Caco-2 (cell line): ENCODE measurements at regions not wholly inside any gene's neighbourhood (a gene's known extent, or its start where the extent isn't known, plus 50 kb on each side); places are given as distances from the start of the nearest gene placed in this dataset.

ENCODE experiments used
- BruUV-seq: library from RNA; stranded (reverse); fragments of 400-500 nt; replicated peaks from 2 replicates; lab custom pipeline; 2021; lab: Mats Ljungman, UMichigan
- CTCF ChIA-PET: fragments of 300-600 bp; sonication (Branson Sonifier 250); formaldehyde crosslinking; loops from one replicate; lab custom pipeline; 2022; ENCODE audit warnings: antibody characterized with exemption; lab: Charles Lee
- POLR2A ChIA-PET: fragments of 300-600 bp; sonication (Branson Sonifier 250); formaldehyde crosslinking; loops from one replicate; lab custom pipeline; 2022; ENCODE audit warnings: antibody characterized with exemption; lab: Charles Lee
- DNase-seq, 2 experiments: peaks; one replicate each; pipeline versions ENCODE4 v3.0.0 to v3.0.0-alpha.2; 2020 to 2022
- H3K27me3 ChIP-seq: replicated peaks from 2 replicates; pipeline ENCODE4 v1.6.0; 2011; ENCODE audit warnings: low read length; ENCODE audit not compliant: control insufficient read depth, insufficient read depth
- H3K36me3 ChIP-seq: 2 replicates; pipeline ENCODE4 v1.5.1; 2011; ENCODE audit warnings: low read length; ENCODE audit not compliant: control insufficient read depth, insufficient read depth
- H3K4me1 ChIP-seq: fragments of 250-450 bp; sonication (Bioruptor Pico); 2 replicates; pipeline ENCODE4 v1.5.1; 2020; ENCODE audit warnings: mild to moderate bottlenecking
- H3K4me3 ChIP-seq: 2 replicates; pipeline ENCODE4 v1.5.1; 2011; ENCODE audit warnings: low read depth, mild to moderate bottlenecking, control low read depth, low read length
- H3K9me3 ChIP-seq: fragments of 250-450 bp; sonication (Bioruptor Pico); 2 replicates; pipeline ENCODE4 v1.5.1; 2020; ENCODE audit warnings: mild to moderate bottlenecking, moderate library complexity
- H3K27ac Mint-ChIP-seq: one replicate; pipeline ENCODE4 v1.8.0; 2022; ENCODE audit warnings: mixed read lengths; ENCODE audit not compliant: unreplicated experiment
- H3K27me3 Mint-ChIP-seq: one replicate; pipeline ENCODE4 v1.8.0; 2022; ENCODE audit warnings: mixed read lengths; ENCODE audit not compliant: insufficient read depth, unreplicated experiment
- H3K36me3 Mint-ChIP-seq: one replicate; pipeline ENCODE4 v1.8.0; 2022; ENCODE audit warnings: mild to moderate bottlenecking, mixed read lengths; ENCODE audit not compliant: insufficient read depth, unreplicated experiment
- H3K4me1 Mint-ChIP-seq: one replicate; pipeline ENCODE4 v1.8.0; 2022; ENCODE audit warnings: low read depth, mixed read lengths; ENCODE audit not compliant: unreplicated experiment
- H3K4me3 Mint-ChIP-seq: one replicate; pipeline ENCODE4 v1.8.0; 2022; ENCODE audit warnings: mild to moderate bottlenecking, moderate library complexity, mixed read lengths; ENCODE audit not compliant: unreplicated experiment
- H3K9me3 Mint-ChIP-seq: one replicate; pipeline ENCODE4 v1.8.0; 2022; ENCODE audit warnings: mixed read lengths; ENCODE audit not compliant: unreplicated experiment
- intact Hi-C: fragments of 100-400 bp; cut with micrococcal nuclease; formaldehyde crosslinking; loops from one replicate; pipeline ENCODE4 v1.10.0; 2022; ENCODE audit not compliant: unreplicated experiment
- TF ChIP-seq, protein P1 (sequence below), 2 experiments: fragments of 200-600 bp in 1 of 2; IDR thresholded peaks; 1 replicate in 1 of 2; 2 replicates in 1 of 2; pipeline versions ENCODE4 v1.5.1 to v1.8.0; 2011 to 2022; ENCODE audit warnings: antibody characterized with exemption in 1 of 2, control low read depth in 1 of 2, inconsistent platforms in 1 of 2, low read depth in 1 of 2, low read length in 1 of 2, mild to moderate bottlenecking in 1 of 2, moderate library complexity in 1 of 2; ENCODE audit not compliant: insufficient read depth in 1 of 2, severe bottlenecking in 1 of 2, unreplicated experiment in 1 of 2

DNA sequence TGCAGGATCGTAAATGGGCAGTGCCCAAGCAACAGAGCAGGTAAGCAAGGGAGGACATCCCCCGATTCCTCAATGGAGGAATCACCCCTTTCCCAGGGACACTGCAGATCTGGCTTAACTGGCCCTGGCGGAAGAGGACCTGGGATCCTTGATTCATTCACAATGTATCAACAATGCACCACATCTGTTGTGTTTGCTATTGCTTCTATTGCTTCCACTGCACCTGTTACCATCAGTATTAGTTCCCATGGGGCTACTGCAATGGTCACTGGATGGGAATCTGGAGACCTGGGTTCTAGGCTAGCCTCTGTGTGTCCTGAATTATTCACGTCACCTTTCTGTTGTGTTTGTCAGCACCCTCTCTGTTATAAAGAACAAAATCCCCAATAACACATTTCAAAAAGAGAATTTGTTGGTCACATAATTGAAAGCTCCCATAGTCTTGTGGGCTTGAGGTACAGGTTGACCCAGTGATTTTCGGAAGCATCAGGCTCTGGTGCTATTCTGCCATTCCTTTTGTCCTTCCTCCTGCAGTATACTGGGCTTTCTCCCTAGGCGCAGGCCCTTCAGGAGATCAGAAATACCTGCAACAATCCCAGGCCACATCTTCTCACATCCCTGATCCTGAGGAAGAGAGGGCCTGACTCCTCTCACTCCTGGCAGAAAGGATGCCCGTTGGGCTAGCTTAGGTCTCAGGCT lies 193.5 kb upstream of the GLI2 start:
- Mint-ChIP-seq H3K4me1 (peaks cover 16% of the 10 kb centered on the region), H3K9me3 (no peaks in the 10 kb centered on the region), H3K36me3 (no peaks in the 10 kb centered on the region), H3K4me3 (no peak overlapping the region), H3K27ac (no peak overlapping the region), H3K27me3 (no peaks in the 10 kb centered on the region)
- no peaks in the 10 kb centered on the region for H3K9me3 ChIP-seq
- BruUV-seq = no TSS peak
- TF ChIP-seq, protein P1, sequence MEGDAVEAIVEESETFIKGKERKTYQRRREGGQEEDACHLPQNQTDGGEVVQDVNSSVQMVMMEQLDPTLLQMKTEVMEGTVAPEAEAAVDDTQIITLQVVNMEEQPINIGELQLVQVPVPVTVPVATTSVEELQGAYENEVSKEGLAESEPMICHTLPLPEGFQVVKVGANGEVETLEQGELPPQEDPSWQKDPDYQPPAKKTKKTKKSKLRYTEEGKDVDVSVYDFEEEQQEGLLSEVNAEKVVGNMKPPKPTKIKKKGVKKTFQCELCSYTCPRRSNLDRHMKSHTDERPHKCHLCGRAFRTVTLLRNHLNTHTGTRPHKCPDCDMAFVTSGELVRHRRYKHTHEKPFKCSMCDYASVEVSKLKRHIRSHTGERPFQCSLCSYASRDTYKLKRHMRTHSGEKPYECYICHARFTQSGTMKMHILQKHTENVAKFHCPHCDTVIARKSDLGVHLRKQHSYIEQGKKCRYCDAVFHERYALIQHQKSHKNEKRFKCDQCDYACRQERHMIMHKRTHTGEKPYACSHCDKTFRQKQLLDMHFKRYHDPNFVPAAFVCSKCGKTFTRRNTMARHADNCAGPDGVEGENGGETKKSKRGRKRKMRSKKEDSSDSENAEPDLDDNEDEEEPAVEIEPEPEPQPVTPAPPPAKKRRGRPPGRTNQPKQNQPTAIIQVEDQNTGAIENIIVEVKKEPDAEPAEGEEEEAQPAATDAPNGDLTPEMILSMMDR (IDR thresholded peaks at IDR 0.05; ENCODE audit: insufficient read depth in 1 of 2, low read depth in 1 of 2, low read length in 1 of 2, severe bottlenecking in 1 of 2, unreplicated experiment in 1 of 2) = no peak
- no peaks in the 10 kb centered on the region for H3K36me3 ChIP-seq
- DNase-seq = no peak
- H3K4me1 ChIP-seq = peaks cover 39% of the 10 kb centered on the region
- H3K27me3 ChIP-seq = no peaks in the 10 kb centered on the region
- H3K4me3 ChIP-seq = no peak overlapping the region
- CTCF ChIA-PET = no interaction called here
- POLR2A ChIA-PET = no interaction called here
- intact Hi-C loops = loop anchor here (2.0 kb wide), 1 partner anchor 75 kb away; no protein-coding TSS in a partner anchor

GRCh38 chr2:120542911-120543527 lies 192.6 kb upstream of the GLI2 start:
- Mint-ChIP-seq H3K27me3 (no peaks in the 10 kb centered on the region), H3K36me3 (no peaks in the 10 kb centered on the region), H3K4me1 (peaks cover 16% of the 10 kb centered on the region), H3K4me3 (no peak overlapping the region), H3K27ac (no peak overlapping the region), H3K9me3 (no peaks in the 10 kb centered on the region)
- peaks cover 41% of the 10 kb centered on the region for H3K4me1 ChIP-seq
- no TSS peak for BruUV-seq
- CTCF ChIA-PET = no interaction called here
- TF ChIP-seq, protein P1 (IDR thresholded peaks at IDR 0.05; ENCODE audit: insufficient read depth in 1 of 2, low read depth in 1 of 2, low read length in 1 of 2, severe bottlenecking in 1 of 2, unreplicated experiment in 1 of 2) = no peak
- no peaks in the 10 kb centered on the region for H3K9me3 ChIP-seq
- no peak for DNase-seq
- H3K4me3 ChIP-seq = no peak overlapping the region
- H3K27me3 ChIP-seq = no peaks in the 10 kb centered on the region
- H3K36me3 ChIP-seq = no peaks in the 10 kb centered on the region
- POLR2A ChIA-PET = no interaction called here
- intact Hi-C loops = no loop called here

- ChIA-PET POLR2A (no interaction called here), CTCF (no interaction called here)
- peaks cover 38% of the 10 kb centered on the region for H3K4me1 ChIP-seq
- TF ChIP-seq, protein P1 (IDR thresholded peaks at IDR 0.05; ENCODE audit: insufficient read depth in 1 of 2, low read depth in 1 of 2, low read length in 1 of 2, severe bottlenecking in 1 of 2, unreplicated experiment in 1 of 2) = no peak
- Mint-ChIP-seq H3K4me1 (peaks cover 16% of the 10 kb centered on the region), H3K4me3 (no peak overlapping the region), H3K36me3 (no peaks in the 10 kb centered on the region), H3K27me3 (no peaks in the 10 kb centered on the region), H3K9me3 (no peaks in the 10 kb centered on the region), H3K27ac (no peak overlapping the region)
- no peaks in the 10 kb centered on the region for H3K27me3 ChIP-seq
- intact Hi-C loops = no loop called here
- H3K9me3 ChIP-seq = no peaks in the 10 kb centered on the region
- no peak overlapping the region for H3K4me3 ChIP-seq
- BruUV-seq = no TSS peak
- no peaks in the 10 kb centered on the region for H3K36me3 ChIP-seq
- DNase-seq = no peak
Measured at GRCh38 chr2:120543899-120544298, 191.8 kb upstream of the GLI2 start.
